ENCODE measurements at regions not wholly inside any gene's neighbourhood (a gene's known extent, or its start where the extent isn't known, plus 50 kb on each side); places are given as distances from the start of the nearest gene placed in this dataset.
"Not testable (repeated sequence)": the region's sequence is repeated elsewhere in the genome, so short reads cannot be mapped to it uniquely, and the experiment has no call there.

DNA sequence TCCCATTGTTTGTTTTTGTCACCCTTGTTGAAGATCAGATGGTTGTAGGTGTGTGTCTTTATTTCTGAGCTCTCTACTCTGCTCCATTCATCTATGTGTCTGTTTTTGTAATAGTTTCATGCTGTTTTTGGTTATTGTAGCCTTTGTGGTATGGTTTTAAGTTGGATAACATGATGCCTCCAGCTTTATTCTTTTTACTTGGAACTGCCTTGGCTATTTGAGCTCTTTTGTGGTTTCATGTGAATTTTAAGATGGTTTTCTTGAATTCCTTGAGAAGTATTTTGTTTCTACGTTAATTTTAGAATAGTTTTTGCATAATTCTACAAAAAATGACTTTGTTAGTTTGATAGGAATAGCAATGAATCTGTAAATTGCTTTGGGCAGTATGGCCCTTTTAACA is 170.0 kb upstream of the IGFBP3 start:
- no peak for DNase-seq

DNA sequence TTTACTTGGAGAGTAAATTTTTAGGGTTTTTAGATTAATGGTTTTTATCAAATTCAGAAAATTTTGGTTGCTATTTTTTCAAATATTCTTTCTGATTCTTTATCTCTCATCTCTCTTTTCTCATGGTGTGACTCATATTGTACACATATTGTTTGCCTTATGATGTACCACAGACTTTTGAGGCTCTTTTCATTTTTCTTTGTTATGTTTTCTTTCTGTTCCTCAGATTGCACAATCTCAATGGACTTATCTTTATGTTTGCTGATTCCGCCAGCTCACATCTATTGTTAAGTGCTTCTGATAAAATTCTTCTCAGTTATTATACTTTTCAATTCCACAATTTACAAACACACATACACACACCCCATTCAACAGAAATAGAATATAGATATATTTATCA is 168.2 kb upstream of the IGFBP3 start:
- no peak for DNase-seq

DNA sequence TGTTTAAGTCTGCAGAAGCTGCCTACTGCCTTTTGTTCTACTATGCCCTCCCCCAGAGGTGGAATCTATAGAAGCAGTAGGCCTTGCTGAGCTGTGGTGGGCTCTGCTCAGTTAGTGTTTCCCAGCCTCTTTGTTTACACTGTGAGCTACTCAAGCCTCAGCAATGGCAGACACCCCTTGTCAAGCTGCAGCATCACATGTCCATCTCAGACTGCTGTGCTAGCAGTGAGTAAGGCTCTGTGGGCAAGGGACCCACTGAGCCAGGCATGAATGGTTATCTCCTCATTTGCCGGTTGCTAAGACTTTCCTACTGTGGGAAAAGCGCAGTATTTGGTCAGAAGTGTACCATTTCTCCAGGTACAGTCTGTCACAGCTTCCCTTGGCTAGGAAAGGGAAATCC is 167.4 kb upstream of the IGFBP3 start:
- not testable (repeated sequence) for DNase-seq

DNA sequence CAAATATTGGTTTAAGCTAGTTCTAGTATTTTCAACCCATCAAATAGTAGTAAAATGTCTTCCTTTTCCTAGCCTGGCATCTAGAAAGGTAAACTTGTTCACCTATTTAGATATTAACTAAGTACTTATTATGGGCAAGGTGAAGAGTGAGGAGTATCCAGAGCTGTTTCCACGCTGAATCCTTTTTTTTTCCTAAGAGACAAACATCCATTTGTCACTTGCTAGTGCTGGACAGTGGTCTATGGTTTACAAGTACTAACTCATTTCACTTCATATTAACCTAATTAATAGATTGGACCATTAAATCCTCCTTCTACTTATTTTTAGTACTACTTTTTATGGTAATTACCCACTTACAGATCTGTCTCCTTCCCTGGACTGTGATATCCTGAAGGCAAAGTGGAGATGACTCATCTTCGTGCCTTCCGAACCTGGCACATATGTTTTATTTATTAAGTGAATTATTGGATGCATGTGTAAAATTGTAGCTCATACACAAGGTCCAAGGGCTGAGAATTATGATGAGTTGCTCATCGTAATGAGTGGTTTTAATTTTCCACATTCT is 159.6 kb upstream of the IGFBP3 start:
- no peak for DNase-seq

DNA sequence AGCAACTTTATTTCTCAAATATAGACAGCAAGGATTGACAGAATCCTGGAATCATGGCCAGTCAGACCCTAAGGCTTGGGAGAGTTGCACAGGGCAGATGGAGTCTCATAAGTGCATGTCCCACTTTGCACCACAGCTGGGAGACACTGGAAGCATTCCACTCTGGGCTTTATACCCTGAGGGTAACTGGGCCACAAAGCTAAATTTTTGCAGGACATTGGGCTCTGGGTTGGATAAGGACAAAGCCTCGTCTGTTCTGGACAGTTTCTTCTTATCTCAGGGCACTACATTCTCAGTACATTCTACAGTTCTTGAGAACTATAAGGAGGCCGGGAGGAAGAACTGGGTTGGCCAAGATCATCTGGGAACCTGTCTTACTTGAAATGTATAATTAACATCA is 158.3 kb upstream of the IGFBP3 start:
- no peak for DNase-seq

DNA sequence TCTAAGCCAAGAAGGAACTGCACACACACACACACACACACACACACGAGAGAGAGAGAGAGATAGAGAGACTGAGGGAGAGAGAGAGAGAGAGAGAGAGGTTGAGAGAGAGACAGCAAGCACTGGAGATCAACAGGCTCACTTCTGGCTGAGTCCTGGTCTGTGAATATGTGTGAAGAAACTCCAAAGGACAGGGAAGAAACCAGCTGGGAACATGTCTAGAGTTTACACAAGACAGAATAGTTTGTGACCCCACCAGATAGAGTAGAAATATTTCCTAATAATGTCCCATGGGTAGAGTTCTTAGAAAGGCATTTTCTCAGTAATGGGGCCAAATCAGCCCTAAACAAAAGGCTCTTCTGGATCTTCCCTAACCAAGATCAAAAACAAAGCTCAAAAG is 155.5 kb upstream of the IGFBP3 start:
- DNase-seq: no peak

DNA sequence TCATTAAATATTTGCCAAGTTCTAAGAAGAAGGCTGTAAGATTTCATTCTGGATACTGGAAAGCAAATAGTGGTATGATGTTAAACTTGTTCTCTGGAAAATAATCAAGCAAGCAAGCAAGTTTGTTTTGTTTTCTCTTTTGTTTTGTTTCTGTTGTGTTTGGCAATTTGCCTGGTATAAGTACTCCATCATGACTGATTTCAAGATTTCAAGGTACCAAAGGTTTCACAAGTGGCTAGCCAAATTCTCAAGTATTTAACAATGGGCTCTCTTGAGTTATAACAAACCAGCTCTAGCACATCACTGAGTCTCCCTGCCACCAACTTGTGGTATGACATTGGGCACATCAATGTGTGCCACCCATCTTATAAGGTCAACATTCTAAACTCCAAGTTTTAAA is 151.7 kb upstream of the IGFBP3 start:
- DNase-seq: no peak

DNA sequence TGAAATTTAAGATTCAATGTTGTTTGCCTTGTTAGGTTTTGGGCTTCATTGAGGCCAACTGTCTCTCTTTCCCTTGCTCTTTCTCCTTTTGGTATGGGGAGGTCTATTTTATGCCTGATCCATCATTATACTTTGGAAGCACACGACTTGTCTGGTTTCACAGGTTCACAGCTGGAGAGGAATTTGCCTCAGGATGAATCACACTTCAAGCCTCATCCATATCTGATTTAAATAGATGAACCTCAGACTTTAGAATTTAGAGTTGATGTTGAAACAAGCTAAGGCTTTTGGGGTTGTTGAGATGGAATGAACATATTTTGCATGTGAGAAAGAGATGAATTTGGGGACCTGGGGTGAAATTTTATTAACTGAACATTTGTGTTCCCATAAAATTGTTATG is 150.5 kb upstream of the IGFBP3 start:
- DNase-seq: no peak

DNA sequence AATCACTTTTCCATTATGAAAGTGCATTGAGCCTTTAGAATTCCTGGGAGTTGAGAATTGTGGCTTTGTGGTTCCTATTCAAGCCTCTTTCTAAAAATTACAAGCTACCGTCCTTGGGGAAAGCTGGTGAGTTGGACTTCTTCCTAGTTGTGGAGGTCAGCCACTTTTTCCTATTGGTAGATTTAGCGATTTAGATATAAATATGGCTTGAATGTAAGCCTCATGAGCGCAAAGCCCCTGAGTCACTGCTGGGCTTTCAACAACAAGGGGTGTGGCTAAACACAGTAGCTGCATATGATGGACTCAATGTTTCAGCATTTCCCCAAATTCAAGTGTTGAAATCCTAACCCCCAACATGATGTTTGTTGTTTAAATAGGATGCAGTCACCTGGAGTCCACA is 150.0 kb upstream of the IGFBP3 start:
- no peak for DNase-seq

DNA sequence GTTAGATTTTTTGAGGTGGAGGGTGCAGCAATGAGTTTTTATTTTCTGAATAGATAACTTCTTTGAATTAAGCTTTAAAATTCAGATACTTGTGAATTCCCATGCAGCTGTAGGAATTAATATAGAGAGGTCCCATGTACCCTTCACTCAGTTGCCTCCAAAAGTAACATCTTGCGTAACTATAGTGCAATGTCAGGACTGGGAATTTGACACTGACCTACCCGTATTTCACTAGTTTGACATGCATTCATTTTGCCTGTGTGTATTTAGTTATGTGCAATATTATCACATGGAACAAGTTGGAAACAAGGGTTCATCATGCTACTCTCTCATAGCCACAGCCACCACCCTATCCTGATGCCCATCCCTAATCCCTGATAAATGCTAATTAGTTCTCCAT is 147.1 kb upstream of the IGFBP3 start:
- no peak for DNase-seq

DNA sequence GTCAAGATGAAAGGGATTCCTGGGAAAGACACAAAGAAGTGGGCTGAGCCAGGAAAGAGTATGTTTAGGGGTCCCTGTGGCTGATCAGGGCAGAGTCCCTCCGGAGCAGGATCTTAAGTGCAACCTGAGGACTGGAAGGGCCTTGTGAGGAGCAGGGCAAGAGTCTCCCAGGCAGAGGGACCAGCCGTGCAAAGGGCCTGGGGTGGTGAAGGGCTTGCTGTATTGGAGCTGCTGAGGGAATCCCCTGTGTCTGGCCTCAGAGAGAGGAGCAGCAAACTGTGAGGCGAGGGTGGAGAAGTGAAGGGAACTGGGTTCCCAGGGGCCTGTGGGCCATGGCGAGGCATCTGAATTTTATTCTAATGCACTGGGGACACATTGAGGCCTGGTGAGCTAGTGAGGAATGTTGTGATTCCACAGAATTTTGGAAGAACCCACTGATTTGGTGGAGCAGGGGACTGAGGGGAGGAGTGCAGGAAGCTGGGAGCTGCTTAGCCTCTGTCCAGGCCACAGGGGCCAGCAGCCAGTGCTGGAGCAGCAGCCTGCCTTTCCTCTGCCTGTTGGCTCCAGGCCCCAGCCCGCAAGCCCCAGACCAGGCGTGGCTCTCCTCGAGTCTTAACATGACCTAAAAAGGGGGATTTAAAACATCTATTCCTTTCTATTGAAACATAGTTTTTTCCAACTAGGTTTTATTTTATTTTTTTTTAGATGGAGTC is 138.4 kb upstream of the IGFBP3 start:
- DNase-seq: no peak

DNA sequence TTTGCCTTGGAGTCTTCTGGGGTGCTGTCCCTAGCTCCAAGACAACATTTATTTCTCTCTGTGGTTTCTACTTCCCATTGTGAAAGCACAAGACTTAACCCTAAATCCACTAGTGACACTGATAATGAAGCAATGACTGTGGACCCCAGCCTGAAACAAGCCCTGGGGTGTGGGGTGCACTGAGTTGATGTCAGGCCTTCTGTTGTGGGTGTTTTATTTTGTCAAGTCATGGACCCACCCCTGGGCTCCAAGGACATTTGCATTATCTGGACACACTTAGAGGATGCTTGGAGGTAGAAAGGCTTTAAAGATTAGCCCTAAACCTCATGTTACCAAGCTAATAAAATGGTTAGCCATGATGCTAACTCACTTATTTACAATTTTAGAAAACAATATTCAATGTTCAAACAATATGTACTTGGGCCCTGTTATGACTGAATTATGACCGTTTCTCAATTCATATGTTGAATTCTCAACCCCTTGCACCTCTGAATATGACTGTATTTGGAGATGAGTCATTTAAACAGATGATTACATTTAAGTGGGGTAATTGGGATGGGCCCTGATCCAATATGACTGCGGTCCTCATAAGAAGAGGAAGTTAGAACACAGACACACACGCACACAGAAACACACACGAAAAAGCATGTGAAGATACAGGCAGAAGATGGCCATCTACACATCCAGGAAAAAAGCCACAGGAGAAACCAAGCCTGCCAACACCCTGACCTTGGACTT is 137.2 kb upstream of the IGFBP3 start:
- DNase-seq: no peak

DNA sequence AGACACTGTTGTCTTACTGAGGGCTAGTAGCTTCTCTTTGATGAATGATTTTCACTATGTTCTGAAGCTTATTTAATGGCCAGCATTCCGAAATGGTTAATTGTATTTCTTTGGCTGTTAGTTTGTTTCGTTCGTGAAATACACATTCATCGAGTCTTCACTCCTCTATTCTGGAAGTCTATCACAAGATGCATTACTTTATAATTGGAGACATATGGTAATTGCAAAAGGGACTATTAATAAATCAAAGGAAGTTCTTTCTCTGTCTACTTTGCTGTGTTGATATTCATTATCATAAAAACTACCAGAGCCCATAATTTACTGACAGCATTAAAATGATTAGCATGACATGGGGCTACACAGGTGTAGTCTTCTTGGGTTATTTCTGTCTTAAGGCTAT is 133.8 kb upstream of the IGFBP3 start:
- DNase-seq: no peak

DNA sequence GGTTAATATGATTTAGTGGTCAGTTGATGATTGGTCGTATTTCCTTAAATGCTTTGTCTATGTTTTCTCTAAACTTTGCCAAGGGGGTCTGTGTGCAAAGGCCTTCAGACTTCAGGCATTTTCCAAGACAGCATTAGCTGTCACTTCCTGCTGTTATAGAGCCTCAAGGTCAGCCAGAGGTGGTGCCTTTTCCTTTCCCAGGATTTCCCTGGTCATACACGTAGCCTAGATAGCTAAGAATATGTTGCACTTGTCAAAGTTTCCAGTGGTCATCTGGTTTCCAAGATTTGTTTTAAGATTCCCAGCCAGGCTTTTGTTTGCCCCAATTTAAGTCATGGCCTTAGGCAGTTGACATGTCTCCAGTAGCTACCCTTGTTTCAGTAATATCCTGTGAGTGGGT is 133.2 kb upstream of the IGFBP3 start:
- no peak for DNase-seq

DNA sequence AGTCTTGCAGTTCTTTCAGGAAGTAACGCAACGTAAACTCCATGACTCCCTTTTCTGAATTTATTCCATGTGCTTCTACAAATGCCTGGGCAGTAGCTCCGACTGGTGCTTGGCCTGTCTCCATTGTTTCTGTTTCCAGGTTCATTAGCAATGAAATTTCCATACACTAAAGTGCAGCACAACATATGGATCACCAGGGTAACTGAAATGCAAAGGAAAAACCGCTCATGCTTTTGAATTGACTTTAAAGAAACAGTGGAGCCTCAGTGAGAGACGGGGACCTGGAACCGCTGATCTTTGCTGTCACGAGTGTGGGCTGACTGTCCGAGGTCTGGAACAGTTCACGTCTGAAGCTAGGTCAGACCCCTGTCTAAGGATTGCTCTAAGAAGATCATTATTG is 126.5 kb upstream of the IGFBP3 start:
- no peak for DNase-seq

DNA sequence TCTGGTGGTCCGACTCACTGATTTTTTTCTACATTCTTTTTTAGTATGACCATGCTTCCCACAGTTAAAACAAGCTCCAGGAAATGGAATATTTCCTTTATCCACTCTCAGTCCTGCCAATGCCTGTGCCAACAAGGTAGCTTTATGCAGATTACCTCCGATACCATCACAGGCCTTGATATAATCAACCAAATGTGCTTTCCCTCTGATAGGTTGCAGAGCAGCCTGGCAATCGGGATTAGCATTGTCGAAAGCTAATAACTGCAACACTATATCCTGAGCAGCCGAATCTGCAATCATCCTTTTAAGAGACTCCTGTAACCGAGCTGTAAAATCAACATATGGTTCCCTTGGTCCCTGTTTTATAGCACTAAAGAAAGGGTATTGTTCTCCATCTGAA is 122.3 kb upstream of the IGFBP3 start:
- not testable (repeated sequence) for DNase-seq

DNA sequence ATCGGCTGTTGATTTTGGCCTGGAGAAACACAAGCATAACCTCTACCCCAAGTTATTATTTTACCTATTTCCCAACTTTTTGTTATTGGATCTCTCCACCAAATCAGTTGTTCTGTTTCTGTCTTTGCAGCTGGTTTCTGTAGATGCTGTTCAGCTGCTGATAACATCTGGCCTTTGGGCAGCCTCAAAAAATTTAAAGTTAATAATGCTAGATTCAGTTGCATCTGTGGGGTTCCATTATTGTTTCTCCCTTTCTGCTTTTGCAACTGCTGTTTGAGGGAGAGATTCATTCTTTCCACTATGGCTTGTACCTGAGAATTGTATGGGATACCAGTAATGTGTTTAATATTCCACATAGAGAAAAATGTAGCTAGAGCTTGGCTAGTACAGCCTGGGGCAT is 118.7 kb upstream of the IGFBP3 start:
- DNase-seq: not testable (repeated sequence)

DNA sequence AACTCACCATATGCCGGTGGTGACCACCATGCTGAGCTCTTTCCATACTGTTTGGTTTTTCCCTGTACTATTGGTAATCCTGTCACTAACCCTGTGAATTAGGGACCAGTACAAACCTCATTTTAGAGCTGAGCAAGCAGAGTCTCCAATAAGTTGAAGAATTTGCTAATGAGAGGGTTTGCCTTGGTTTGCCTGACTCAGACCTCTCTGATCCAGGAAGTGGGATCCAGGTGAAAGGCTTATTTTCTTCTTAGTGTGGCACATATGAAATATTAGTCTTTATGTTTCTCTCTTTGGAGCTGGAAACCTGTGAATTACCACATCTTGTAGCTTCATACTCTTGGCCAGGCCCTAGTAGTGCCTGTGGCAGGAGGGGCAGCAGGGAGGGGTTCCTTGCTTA is 114.1 kb upstream of the IGFBP3 start:
- no peak for DNase-seq

DNA sequence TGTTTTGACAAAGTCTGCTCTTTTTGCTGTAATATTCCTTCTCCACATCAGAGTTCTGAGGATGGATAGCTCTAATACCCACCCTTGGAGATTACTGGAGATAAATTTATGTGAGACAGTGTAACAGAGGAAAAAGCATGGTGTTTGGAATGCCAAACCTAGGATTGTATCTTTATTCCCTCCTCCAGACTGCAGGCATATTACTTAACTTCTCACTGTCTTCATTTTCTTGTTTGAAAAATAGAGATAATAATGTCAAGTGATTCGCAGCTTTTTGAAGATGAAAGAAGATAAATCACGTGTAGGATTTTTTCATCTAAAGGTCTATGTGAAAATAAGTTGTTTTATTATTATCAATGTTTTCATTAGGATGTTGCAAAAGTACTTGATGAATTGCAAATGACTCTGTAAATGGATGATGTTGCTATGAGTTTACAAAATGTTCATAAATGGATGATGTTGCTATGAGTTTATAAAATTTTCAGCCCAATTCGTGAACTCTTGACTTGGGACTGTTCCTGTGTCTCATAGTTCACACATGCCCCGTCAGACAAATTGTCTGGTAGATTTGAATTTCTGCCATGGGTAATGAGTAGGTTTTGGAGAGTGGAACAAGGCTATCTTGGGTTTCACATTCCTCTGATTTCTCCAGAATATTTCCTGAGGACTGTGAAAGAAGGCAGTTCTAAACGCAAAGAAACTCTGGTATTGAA is 113.1 kb upstream of the IGFBP3 start:
- DNase-seq: no peak

DNA sequence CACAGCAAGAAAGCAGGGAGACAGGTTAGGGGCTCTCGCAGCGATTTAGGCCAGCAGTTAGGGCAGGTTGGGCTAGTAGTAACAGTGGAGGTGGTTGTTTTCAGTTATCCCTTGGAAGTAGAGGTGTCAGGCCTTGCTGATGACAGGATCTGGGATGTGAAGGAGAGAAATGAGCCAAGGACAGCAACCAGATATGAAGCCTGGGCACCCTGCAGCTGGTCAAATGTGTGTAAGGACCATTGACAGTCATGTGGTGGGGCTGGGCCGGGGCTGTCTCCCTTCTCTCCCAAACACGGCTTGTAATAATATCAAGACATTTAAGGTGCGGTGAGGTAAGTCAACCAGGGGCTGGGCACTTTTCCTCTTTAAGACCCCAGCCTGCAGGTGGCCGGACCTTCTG is 112.5 kb upstream of the IGFBP3 start:
- no peak for DNase-seq

DNA sequence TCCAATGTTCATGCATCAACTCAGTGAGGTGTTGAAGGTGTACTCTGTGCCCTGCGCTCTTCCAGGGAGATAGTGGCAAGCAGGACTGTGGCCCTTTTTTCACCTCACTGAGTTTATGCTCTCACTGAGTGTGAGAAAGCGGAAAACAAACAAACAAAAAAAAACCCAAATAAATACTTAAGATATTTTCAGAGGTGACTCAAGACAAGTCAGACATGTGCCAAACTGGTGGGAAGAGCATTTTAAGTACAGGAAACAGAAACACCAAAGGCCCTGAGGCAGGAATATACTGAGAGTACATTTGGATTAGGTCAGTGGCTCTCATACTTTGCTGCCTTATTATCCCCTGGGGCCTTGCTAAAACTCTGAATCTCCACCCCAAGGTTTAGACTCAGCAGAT is 111.9 kb upstream of the IGFBP3 start:
- no peak for DNase-seq

DNA sequence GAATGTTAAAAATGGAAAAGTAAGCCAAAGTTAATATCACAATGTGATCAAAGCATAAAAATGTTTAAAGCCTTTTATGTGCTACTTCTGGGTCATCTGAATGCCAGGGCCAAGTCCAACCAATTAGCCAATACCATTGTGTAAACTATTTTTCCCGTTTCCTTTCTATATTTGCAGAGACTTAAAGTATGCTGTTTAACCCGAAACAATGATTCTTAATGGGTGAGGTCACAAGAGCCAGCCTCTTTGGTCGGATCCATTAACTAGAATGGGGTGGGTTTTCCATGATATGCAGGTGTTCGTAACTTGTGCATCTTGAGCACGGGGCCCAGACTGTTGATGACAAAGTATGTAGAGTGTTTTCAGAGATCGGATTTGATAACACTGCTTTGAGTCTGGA is 111.3 kb upstream of the IGFBP3 start:
- no peak for DNase-seq

DNA sequence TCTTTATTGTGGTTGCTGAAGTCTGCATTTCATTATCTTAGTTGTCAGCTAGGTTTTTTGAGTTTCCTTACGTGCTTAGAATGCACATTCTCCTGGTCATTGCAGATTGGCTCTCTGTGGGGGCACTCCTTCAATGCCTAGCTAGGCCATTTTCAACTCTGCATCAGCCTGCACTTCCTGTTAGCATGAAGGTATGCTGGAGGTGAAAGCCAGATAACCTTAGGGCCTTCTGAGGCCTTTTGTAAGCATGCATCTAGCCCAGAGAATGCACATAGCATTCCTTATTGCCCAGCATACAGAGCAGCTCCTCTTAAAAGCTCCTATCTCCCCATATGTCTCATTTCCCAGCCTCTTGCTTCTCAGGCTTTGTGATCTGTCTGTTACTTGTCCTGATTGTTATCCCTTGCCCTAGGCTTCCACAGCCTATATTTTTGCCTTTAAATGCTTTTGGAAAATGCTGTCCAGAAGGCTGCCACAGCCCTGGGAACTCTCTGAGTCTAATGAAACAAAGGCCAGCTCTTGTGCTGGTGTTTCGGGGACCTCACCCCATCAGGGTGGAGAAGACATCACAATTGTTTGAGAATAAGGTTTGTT is 108.1 kb upstream of the IGFBP3 start:
- DNase-seq: no peak

DNA sequence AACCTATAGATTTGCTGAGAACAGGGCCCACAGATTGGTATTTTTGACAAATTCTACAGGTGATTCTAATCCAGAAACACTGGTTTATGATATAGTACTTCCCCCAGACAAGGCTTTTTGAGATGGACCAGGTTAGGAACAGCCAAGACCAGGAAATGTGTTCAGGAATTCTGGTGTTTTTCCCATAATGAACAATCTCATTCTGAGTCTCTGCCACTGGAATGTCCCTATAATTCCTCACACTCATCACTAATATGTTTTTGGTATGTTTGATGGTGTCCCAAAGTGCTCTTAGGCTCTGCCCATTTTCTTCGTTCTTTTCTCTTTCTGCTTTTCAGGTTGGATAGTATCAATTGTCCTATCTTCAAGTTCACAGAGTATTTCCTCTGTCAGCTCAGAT is 107.2 kb upstream of the IGFBP3 start:
- DNase-seq: no peak
